ENCODE measurements at regions not wholly inside any gene's neighbourhood (a gene's known extent, or its start where the extent isn't known, plus 50 kb on each side); places are given as distances from the start of the nearest gene placed in this dataset.

GRCh38 chr3:82342521-82342920, 581.1 kb upstream of the GBE1 start:
- Histone ChIP-seq H2AFZ (ENCODE audit: low read length) (no peak overlapping the region), H4K20me1 (ENCODE audit: low read length) (no peaks in the 10 kb centered on the region), H3K4me2 (ENCODE audit: low read length) (no peak overlapping the region), H3K27ac (ENCODE audit: low read length) (no peak overlapping the region), H3K9me3 (ENCODE audit: low read length) (no peaks in the 10 kb centered on the region), H3K4me3 (ENCODE audit: low read length) (no peak overlapping the region), H3F3A (ENCODE audit: low read length, unreplicated experiment) (no peaks in the 10 kb centered on the region), H3K9ac (ENCODE audit: low read length) (no peak overlapping the region), H3K9me2 (replicated peaks; ENCODE audit: low read length) (no peaks in the 10 kb centered on the region), H3K36me3 (ENCODE audit: low read depth, low read length) (no peaks in the 10 kb centered on the region), H3K79me2 (ENCODE audit: low read length) (no peaks in the 10 kb centered on the region), H3K4me1 (ENCODE audit: insufficient read depth, low read length) (no peaks in the 10 kb centered on the region), H3K27me3 (ENCODE audit: low read length) (no peaks in the 10 kb centered on the region)
- DNase-seq (no peak), ATAC-seq (no peak)
- TF ChIP-seq EZH2 (IDR thresholded peaks at IDR 0.05; ENCODE audit: low read length, unreplicated experiment) (no peak), CTCF (conservative IDR thresholded peaks at IDR 0.05; ENCODE audit: low read depth, low read length) (no peak), EZH2phosphoT487 (IDR thresholded peaks at IDR 0.05; ENCODE audit: borderline replicate concordance, low read length) (no peak)
- ChIA-PET POLR2A (ENCODE audit: unreplicated experiment) (no interaction called here), CTCF (no interaction called here)
- intact Hi-C loops (cut with micrococcal nuclease): no loop called here
- no TSS peak for BruUV-seq (replicated peaks)

DNA sequence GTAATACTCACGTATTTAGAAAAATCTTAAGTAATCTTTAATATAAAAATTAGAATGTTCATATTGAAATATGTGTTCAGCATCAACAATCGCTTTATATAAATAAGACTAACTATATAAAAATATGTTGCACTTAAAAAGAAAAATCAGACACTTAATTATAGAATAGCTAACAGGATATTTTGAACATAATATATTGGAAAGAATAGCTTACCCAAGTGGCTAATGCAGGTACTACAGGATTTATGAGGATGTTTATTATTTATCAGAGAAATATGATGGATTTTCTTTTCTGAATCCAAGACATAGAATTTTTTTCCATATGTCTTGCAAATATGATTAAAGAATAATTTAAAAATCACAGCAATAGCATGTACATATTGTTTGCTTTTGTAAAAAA, 567.9 kb upstream of the GBE1 start:
- Histone ChIP-seq H3K9me3 (ENCODE audit: low read length) (no peaks in the 10 kb centered on the region), H3K4me3 (ENCODE audit: low read length) (no peak overlapping the region), H3K4me2 (ENCODE audit: low read length) (no peak overlapping the region), H3K27ac (ENCODE audit: low read length) (no peak overlapping the region), H3K9me2 (replicated peaks; ENCODE audit: low read length) (no peaks in the 10 kb centered on the region), H3K4me1 (ENCODE audit: insufficient read depth, low read length) (no peaks in the 10 kb centered on the region), H2AFZ (ENCODE audit: low read length) (no peak overlapping the region), H3K79me2 (ENCODE audit: low read length) (no peaks in the 10 kb centered on the region), H4K20me1 (ENCODE audit: low read length) (no peaks in the 10 kb centered on the region), H3K27me3 (ENCODE audit: low read length) (no peaks in the 10 kb centered on the region), H3K9ac (ENCODE audit: low read length) (no peak overlapping the region), H3K36me3 (ENCODE audit: low read depth, low read length) (no peaks in the 10 kb centered on the region), H3F3A (ENCODE audit: low read length, unreplicated experiment) (no peaks in the 10 kb centered on the region)
- BruUV-seq (replicated peaks): no TSS peak
- intact Hi-C loops (cut with micrococcal nuclease): no loop called here
- TF ChIP-seq CTCF (conservative IDR thresholded peaks at IDR 0.05; ENCODE audit: low read depth, low read length) (peak; percentile 64), EZH2phosphoT487 (IDR thresholded peaks at IDR 0.05; ENCODE audit: borderline replicate concordance, low read length) (no peak)
- CTCF ChIA-PET: interaction anchor here (0.6 kb wide), 1 partner anchor 248 kb away, joined by 3 read pairs; no protein-coding TSS in a partner anchor
- no peak for ATAC-seq
- POLR2A ChIA-PET (ENCODE audit: unreplicated experiment): no interaction called here
- peak; percentile 49 for DNase-seq

DNA sequence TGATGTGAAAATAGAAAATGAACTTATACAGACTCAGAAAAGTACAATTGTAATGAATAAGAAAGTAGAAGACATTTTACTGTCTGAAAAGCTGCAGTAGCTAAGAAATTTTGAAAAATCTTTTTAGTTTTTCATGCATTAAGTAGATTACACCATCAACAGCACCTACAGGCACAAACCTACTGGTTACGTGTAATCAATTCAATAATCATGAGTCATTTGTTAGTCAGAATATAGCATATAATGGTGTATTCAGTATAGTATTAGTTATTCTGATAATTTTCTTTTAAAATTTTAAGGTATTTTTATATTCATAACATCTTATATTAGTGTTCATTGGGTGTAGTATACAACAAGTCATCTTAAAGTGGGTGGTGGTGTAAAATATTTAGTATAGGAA, 550.5 kb upstream of the GBE1 start:
- DNase-seq (peak; percentile 63), ATAC-seq (peak; percentile 84)
- H3K4me3 ChIP-seq (ENCODE audit: low read length): no peak overlapping the region
- BruUV-seq (replicated peaks): no TSS peak
- no peaks in the 10 kb centered on the region for H3K36me3 ChIP-seq (ENCODE audit: low read depth, low read length)
- H3K9ac ChIP-seq (ENCODE audit: low read length): no peak overlapping the region
- no peaks in the 10 kb centered on the region for H3K9me3 ChIP-seq (ENCODE audit: low read length)
- no peaks in the 10 kb centered on the region for H3F3A ChIP-seq (ENCODE audit: low read length, unreplicated experiment)
- H3K79me2 ChIP-seq (ENCODE audit: low read length): no peaks in the 10 kb centered on the region
- ChIA-PET POLR2A (ENCODE audit: unreplicated experiment) (no interaction called here), CTCF (no interaction called here)
- H3K9me2 ChIP-seq (replicated peaks; ENCODE audit: low read length): no peaks in the 10 kb centered on the region
- H3K27ac ChIP-seq (ENCODE audit: low read length): peak overlapping the region; percentile 35
- intact Hi-C loops (cut with micrococcal nuclease): no loop called here
- peaks cover 15% of the 10 kb centered on the region for H3K4me1 ChIP-seq (ENCODE audit: insufficient read depth, low read length)
- no peaks in the 10 kb centered on the region for H4K20me1 ChIP-seq (ENCODE audit: low read length)
- H3K27me3 ChIP-seq (ENCODE audit: low read length): no peaks in the 10 kb centered on the region
- no peak for TF ChIP-seq CTCF (conservative IDR thresholded peaks at IDR 0.05; ENCODE audit: low read depth, low read length)
- no peak for TF ChIP-seq EZH2phosphoT487 (IDR thresholded peaks at IDR 0.05; ENCODE audit: borderline replicate concordance, low read length)
- no peak for TF ChIP-seq EZH2 (IDR thresholded peaks at IDR 0.05; ENCODE audit: low read length, unreplicated experiment)
- H2AFZ ChIP-seq (ENCODE audit: low read length): no peak overlapping the region
- peak overlapping the region; percentile 26; the same call in 1 of the 2 replicates for H3K4me2 ChIP-seq (ENCODE audit: low read length)

Data from PC-3 (cell line).